ENCODE measurements at regions not wholly inside any gene's neighbourhood (a gene's known extent, or its start where the extent isn't known, plus 50 kb on each side); places are given as distances from the start of the nearest gene placed in this dataset.

GRCh38 chr12:67506739-67507138 lies 141.8 kb upstream of the DYRK2 start:
- no peak for DNase-seq

DNA sequence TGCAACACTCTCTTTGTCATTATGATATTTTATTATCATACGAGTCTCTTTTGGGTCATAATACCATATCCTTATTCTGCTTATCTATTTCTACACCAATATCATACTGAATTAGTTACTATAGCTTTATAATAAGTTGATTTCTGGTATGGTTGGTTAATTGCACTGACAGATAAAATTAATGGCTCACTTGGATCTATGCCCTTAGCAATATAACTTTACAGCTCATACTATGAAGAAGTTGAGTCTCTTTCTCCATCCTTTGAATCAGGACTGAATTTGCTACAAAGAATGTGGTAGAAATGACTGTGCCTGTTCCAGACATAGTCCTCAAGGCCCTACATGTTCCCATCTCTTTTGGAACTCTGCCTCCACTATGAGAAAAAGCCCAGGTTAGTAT lies 139.7 kb upstream of the DYRK2 start:
- no peak for DNase-seq

DNA sequence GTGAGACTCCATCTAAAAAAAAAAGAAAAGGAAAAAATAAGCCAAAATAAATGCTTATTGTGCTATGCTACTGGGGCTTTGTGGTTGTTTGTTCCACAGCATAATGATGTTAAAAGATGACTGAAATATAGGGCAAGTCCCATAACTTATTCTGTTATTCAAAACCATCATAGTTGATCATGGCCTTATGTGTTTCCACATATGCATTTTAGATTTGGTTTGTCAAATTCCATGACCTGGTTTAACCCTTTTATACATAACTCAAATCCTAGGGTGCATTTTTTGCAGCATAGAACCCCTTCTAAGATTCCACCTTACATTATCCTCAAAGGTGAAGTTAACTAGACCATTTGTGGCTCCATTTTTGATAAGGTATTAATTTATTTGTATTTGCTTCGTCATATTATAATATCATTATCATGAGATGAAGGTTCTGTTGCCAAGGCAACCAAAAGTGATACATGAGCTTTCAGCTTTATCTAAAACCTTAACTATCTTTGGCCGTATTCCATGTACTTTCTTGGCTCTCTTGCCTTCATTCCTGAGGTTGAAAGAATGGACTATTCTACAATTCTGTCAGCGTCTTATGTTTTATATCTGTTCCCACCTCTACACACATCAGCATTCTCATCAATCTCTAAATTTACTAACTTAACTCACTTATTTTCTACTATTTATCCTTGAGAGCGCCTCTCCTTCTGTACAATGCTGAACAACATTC lies 138.7 kb upstream of the DYRK2 start:
- DNase-seq: no peak

DNA sequence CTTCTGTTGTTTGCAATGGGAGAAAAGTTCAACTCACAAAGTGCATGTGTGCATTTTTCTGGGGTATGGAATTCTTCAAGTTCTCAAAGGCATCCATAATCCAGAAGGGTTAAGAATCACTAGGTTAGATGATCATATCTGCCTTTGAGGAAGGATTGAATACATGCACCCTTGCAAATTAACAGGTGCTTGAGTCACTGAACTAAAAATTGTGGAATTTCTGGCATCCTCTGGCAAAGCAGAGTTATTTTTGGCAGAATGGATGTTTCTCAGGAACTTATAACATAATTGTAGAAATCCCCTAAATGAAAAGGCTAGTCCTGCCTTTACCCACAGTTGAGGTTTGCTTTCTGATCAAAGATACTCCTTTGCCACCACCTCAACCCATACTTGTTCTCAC lies 136.5 kb upstream of the DYRK2 start:
- DNase-seq: no peak

GRCh38 chr12:67514502-67514901 lies 134.0 kb upstream of the DYRK2 start:
- no peak for DNase-seq

- DNase-seq: peak; percentile 17 to 65
Measured at GRCh38 chr12:67515679-67516340, 132.7 kb upstream of the DYRK2 start.

- no peak for DNase-seq
Measured at GRCh38 chr12:67517181-67517887, 131.2 kb upstream of the DYRK2 start.

DNA sequence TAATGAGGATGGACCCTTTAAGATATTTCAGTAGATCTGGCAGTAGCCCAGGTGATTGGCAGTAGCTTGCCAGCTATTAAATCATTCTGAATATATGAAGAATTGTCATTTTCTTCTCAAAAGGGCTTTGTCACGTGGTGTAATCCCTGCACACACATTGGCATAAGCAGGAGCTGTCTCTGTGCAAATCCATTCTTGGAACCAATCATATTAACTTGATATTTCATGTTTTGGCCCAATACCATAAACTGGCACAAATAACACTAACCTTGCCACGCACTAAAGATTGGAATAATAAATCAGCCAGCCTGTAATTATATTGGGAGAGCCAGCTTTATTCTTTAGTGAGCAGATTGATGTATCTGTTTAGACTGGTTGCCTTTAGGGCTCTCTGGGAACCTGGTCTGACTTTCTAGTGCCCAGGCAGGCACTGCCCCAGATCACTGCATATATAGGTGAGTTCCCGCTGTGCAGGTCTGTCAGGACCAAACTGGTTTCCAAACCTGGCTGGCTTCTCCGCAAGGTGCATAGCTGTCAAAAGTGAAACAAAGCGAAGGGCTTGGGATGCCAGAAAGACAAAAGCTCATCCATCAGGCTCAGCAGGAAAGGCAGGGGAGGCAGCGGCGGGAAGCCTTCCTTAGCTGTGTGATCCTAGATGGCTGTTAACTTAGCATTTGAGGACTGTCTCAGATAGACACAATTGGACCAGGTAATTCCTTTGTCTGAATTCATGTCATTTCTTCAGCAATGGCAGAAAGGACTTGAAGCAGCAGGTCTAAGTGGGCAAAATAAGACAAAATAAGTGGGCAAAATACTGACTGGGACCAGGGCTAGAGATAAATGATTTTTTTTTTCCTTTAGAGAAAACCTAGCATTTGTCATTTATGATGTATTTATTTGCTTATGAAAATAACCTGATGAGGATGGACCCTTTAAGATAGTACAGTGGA lies 128.8 kb upstream of the DYRK2 start:
- DNase-seq: no peak

DNA sequence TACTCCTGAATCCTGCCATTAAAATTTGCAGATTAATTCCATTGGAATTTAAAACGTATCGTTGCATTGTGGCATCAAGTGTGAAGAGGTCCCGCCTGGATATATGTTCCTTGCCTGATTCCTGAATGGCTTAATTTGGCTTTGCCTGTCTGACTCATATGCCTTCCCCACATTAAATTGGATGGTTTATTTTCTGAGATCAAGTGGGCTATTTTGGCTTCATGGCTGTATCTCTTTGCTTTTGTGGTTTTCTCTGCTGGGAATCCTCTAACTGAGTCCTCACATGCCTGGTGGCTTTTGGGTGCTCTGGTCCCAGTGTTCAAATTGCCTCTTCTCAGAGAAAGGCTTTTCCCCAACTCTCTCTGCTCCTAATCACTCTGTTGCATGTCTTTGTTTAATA lies 127.9 kb upstream of the DYRK2 start:
- no peak for DNase-seq

- no peak for DNase-seq
Measured at GRCh38 chr12:67522222-67522621, 126.3 kb upstream of the DYRK2 start.

DNA sequence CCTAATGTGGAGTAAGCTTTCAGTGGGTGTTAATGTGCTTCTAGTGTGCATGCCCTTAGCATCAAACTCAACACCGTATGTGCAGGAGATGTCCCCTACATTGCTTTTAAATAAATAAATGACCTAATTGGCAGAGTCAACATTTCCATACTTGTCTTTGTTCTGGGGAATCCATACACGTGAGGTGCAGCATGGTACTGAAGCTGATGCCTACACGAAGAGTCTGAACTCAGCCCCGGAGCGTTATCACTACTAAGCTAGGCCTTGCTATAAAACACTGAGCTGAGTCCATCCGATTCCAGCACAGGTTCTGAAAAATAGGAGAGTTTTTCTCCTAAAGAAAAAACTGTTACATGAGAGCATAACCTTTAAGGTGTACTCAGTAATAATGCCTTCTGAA lies 125.0 kb upstream of the DYRK2 start:
- DNase-seq: no peak

DNA sequence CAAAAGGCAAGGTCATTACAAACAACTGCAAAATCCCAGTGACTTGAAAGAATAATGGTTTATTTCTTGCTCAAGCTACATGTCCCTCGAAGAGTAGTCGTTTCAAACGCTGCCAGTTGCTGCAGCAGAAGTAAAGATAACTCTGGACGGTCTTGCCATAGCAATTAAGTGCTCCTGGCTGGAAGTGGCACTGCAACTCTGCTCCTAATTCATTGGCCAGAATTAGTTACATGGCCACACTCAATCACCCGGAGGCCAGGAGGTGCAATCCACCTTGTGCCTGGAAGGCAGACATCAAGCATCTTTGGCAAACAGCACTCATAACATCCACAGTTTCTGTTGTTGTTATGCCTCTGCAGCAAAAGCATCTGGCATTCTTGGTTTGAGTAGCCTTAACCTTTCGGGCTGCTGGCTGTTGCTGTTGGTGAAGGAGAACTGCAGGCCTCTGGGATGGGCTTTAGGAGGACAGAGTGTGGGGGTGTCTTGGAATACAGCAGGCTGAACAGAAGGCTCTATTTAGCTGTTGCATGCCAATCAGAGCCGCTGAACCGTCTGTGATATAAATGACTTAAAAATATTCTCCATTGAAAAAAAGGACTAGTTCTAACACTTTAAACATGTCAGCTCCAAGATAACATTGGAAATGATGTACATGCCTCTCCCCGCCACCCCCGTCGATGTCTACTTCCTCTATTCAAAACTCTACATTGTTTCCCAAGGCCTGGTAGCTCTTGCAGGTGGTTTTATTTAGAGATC lies 123.5 kb upstream of the DYRK2 start:
- DNase-seq: no peak

- DNase-seq: no peak
Measured at GRCh38 chr12:67525617-67525884, 123.0 kb upstream of the DYRK2 start.

DNA sequence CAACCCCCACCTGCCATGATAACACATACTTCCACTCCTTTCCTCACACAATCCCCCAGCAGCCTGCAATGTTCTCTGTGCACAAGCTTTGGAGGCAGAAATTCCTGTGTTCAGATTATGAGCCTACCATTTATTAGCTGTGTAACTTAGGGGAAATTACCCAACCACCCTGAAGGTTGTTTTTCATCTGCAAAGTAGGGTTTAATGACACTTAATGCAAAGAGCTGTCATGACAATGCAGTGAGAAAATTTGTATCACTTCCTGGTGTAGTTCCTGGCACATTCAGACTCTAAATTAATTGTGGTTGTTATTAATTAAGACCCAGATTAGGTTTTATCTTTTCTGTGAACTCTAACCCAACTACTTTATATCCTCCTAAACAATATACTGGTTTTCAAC lies 122.4 kb upstream of the DYRK2 start:
- no peak for DNase-seq

DNA sequence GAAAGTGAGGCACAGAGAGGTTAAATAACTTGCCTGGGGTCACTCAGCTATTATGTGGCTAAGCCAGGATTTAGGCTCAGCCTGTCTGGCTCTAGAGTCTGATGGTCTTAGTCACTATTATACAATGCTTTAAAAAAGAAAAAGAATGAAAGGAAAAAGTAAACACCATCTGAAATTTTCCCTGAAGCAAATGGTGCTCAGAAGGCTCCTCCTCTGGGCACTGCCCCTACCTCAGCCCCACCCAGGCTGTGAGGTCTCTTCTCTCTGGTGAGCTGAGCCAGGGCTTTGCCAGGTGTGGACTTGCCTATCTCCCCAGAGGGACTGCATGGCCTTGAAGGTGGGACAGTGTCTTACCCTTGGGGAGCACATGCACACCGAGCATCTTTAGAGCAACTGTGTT lies 117.5 kb upstream of the DYRK2 start:
- DNase-seq: no peak

DNA sequence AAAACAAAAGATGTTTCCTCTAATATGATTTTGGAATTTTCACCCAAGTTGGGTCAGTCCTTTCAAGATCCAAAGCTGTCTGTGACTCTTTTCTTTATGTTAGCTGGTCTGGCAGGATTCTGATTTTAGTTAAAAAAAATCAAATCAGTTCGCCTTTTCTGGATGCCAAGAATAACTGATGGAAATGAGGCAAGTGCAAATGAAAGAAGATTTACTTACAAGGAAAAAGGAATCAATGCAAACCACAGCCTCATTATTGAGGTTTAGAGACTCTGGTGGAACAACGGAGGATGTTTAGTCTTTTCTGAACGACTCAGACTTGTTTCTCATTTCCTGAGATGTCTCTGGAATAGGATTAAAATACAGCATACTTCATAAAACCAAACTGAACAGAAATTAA lies 117.0 kb upstream of the DYRK2 start:
- no peak for DNase-seq

DNA sequence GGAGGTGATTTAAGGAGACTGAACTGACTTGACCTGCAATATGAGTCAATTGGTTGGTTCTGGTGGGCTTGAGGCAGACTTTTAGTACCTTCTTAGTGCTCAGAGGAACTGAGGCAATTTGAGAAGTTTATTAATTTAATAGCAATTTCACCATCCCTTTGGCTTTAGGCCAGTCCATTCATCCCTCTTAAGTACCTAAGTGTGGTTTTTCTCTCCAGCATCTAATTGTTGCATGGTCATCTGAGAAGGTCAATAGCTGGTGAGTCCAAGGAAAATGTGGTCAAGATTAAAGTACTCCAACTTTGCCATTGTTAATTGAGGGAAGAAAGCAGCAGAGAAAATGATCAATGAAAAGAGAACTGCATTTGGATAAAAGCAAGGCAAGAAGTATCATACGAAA lies 115.4 kb upstream of the DYRK2 start:
- DNase-seq: no peak

DNA sequence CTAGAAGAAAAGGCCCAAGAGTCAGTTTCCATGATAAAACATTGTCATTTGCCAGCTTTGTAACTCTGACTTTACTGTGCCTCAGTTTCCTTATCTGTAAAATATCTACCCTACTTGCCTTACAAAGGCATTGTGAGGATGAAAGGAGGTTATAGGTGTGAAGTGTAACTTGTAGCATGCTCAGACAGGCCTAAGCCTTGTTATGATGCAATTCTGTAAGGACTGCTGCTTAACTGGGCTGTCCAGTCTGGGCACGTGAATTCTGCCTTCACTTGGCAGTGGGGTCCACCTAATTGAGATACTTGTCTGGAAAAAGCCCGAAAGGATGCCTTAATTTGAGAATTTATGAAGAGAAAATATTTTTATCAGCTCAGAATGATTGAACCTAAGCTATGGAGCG lies 114.5 kb upstream of the DYRK2 start:
- DNase-seq: no peak

- DNase-seq: no peak
Measured at GRCh38 chr12:67534681-67535080, 113.9 kb upstream of the DYRK2 start.

GRCh38 chr12:67535176-67535575 lies 113.4 kb upstream of the DYRK2 start:
- DNase-seq: no peak

- DNase-seq: no peak
Measured at GRCh38 chr12:67535971-67536370, 112.6 kb upstream of the DYRK2 start.

DNA sequence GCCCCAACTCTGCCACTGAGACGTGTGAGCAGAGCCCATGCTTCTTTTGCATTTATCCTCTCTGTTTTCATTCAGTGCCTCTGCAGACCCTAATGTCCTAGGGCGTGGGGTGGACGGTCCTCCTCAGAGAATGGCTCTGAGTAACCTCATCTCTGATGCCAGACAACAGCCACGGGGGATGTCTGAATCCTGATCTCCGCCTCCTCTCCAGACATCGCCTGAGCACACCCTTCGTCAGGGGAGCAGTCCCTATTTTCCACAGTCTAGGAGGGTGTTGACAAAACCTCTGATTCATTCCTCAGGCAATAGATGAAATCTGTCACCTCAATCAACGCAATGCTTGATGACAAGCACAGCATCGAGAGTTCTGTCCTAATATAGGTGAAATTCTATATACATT lies 109.2 kb upstream of the DYRK2 start:
- DNase-seq: no peak

DNA sequence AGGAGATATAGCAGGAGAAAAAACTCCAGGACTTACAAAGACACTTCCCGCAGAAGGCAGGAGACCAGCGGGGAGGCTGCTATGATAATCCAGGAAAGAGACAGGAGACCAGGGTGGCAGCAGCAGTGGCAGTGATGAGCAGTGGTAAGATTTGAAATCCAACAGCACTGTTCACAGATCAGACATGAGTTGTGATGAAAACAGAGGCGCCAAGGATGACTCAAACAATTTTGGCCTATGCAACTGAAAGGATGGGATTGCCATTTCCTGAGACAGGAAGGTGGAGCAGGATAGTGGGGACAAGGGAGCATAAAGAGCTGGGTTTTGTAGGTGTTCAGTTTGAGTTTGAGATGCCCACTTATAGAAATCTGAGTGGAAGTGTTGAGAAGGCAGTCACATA lies 108.6 kb upstream of the DYRK2 start:
- no peak for DNase-seq

Data from NCI-H1930 (cell line).